Neural progenitor cell (in vitro differentiated cells): ENCODE measurements at regions not wholly inside any gene's neighbourhood (a gene's known extent, or its start where the extent isn't known, plus 50 kb on each side); places are given as distances from the start of the nearest gene placed in this dataset.

Experiments
- DNase-seq: peaks from one replicate; pipeline ENCODE4 v3.0.0-alpha.2; 2016; ENCODE audit warnings: low spot score
- H2AFZ ChIP-seq: fragments of 200-600 bp; sonication (generic); replicated peaks from 2 replicates; pipeline ENCODE4 v1.6.1; 2016; ENCODE audit warnings: antibody characterized with exemption
- H3F3A ChIP-seq: fragments of 200-600 bp; sonication (generic); 2 replicates; pipeline ENCODE4 v1.6.1; 2016; ENCODE audit warnings: antibody characterized with exemption, low read depth
- H3K27ac ChIP-seq: fragments of 200-600 bp; sonication (generic); 2 replicates; pipeline ENCODE4 v1.5.1; 2016; ENCODE audit warnings: mild to moderate bottlenecking
- H3K27me3 ChIP-seq: fragments of 200-600 bp; sonication (generic); 2 replicates; pipeline ENCODE4 v1.6.1; 2016; ENCODE audit warnings: mild to moderate bottlenecking, moderate library complexity
- H3K36me3 ChIP-seq: fragments of 200-600 bp; sonication (generic); 2 replicates; pipeline ENCODE4 v1.5.1; 2016
- H3K4me1 ChIP-seq: fragments of 200-600 bp; sonication (generic); 2 replicates; pipeline ENCODE4 v1.6.1; 2016; ENCODE audit warnings: mixed run types
- H3K4me2 ChIP-seq: fragments of 200-600 bp; sonication (generic); 2 replicates; pipeline ENCODE4 v1.6.1; 2016
- H3K4me3 ChIP-seq: fragments of 200-600 bp; sonication (generic); 2 replicates; pipeline ENCODE4 v1.5.1; 2016
- H3K79me2 ChIP-seq: fragments of 200-600 bp; sonication (generic); 2 replicates; pipeline ENCODE4 v1.6.1; 2016; ENCODE audit warnings: low read depth
- H3K9ac ChIP-seq: fragments of 200-600 bp; sonication (generic); 2 replicates; pipeline ENCODE4 v1.6.1; 2016
- H3K9me3 ChIP-seq: fragments of 200-600 bp; sonication (generic); 2 replicates; pipeline ENCODE4 v1.5.1; 2016; ENCODE audit warnings: low read depth
- H4K20me1 ChIP-seq: fragments of 200-600 bp; sonication (generic); 2 replicates; pipeline ENCODE4 v1.6.1; 2016; ENCODE audit warnings: low read depth
- H3K27ac Mint-ChIP-seq: 3 replicates; pipeline ENCODE4 v1.8.0; 2021; ENCODE audit warnings: mixed read lengths
- H3K27me3 Mint-ChIP-seq: 2 replicates; pipeline ENCODE4 v1.8.0; 2022; ENCODE audit warnings: low read depth, mild to moderate bottlenecking, inconsistent platforms, moderate library complexity, mixed read lengths; ENCODE audit not compliant: insufficient read depth
- H3K36me3 Mint-ChIP-seq: 3 replicates; pipeline ENCODE4 v1.8.0; 2021; ENCODE audit warnings: mixed read lengths
- H3K4me1 Mint-ChIP-seq: 3 replicates; pipeline ENCODE4 v1.8.0; 2021; ENCODE audit warnings: mixed read lengths
- H3K4me3 Mint-ChIP-seq: 3 replicates; pipeline ENCODE4 v1.8.0; 2021; ENCODE audit warnings: mild to moderate bottlenecking, moderate library complexity, mixed read lengths
- H3K9me3 Mint-ChIP-seq: 3 replicates; pipeline ENCODE4 v1.8.0; 2020; ENCODE audit warnings: mixed read lengths
- EZH2 ChIP-seq: fragments of 200-600 bp; sonication (generic); IDR thresholded peaks from 2 replicates; pipeline ENCODE4 v1.6.1; 2017; ENCODE audit warnings: antibody characterized with exemption, mild to moderate bottlenecking, moderate library complexity
- EZH2phosphoT487 ChIP-seq: fragments of 200-600 bp; sonication (generic); IDR thresholded peaks from 2 replicates; pipeline ENCODE4 v1.6.1; 2017; ENCODE audit warnings: antibody characterized with exemption
- TF ChIP-seq, protein P1 (sequence below): fragments of 200-600 bp; sonication (generic); IDR thresholded peaks from 2 replicates; pipeline ENCODE4 v1.5.1; 2017; ENCODE audit warnings: antibody characterized with exemption, mild to moderate bottlenecking

GRCh38 chr1:189936861-189937260 is 540.8 kb downstream of the BRINP3 start:
- Histone ChIP-seq H3K4me2 (no peak overlapping the region), H3K36me3 (no peaks in the 10 kb centered on the region), H3F3A (no peaks in the 10 kb centered on the region), H3K4me3 (no peak overlapping the region), H3K27me3 (no peaks in the 10 kb centered on the region), H3K79me2 (no peaks in the 10 kb centered on the region), H4K20me1 (no peaks in the 10 kb centered on the region), H3K27ac (no peak overlapping the region), H3K4me1 (no peaks in the 10 kb centered on the region), H3K9me3 (no peaks in the 10 kb centered on the region), H3K9ac (no peak overlapping the region), H2AFZ (no peak overlapping the region)
- Mint-ChIP-seq H3K27ac (no peak overlapping the region), H3K4me3 (no peak overlapping the region), H3K4me1 (no peaks in the 10 kb centered on the region), H3K9me3 (no peaks in the 10 kb centered on the region), H3K27me3 (no peaks in the 10 kb centered on the region), H3K36me3 (no peaks in the 10 kb centered on the region)
- no peak for DNase-seq
- TF ChIP-seq, protein P1, sequence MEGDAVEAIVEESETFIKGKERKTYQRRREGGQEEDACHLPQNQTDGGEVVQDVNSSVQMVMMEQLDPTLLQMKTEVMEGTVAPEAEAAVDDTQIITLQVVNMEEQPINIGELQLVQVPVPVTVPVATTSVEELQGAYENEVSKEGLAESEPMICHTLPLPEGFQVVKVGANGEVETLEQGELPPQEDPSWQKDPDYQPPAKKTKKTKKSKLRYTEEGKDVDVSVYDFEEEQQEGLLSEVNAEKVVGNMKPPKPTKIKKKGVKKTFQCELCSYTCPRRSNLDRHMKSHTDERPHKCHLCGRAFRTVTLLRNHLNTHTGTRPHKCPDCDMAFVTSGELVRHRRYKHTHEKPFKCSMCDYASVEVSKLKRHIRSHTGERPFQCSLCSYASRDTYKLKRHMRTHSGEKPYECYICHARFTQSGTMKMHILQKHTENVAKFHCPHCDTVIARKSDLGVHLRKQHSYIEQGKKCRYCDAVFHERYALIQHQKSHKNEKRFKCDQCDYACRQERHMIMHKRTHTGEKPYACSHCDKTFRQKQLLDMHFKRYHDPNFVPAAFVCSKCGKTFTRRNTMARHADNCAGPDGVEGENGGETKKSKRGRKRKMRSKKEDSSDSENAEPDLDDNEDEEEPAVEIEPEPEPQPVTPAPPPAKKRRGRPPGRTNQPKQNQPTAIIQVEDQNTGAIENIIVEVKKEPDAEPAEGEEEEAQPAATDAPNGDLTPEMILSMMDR: no peak
- no peak for TF ChIP-seq EZH2phosphoT487
- no peak for TF ChIP-seq EZH2

DNA sequence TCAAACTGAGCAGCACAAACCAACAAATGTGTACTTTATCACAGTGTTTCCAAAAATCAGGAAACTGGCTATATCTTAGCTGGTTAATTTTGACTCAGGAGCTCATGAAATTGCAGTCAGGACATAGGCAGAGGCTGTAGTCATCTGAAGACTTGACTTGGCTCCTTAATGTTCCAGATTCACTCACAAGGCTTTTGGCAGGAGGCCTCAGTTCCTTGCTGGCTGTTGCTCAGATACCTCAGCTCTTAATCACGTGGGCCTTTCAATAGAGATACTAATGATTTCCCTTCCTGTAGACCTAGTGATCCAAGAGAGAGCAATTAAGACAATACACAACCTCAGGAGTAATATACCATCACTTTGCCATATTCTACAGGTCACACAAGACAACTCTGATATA is 537.7 kb downstream of the BRINP3 start:
- no peak for DNase-seq
- no peaks in the 10 kb centered on the region for H3K36me3 Mint-ChIP-seq
- H3K9me3 ChIP-seq: no peaks in the 10 kb centered on the region
- no peak overlapping the region for H3K27ac Mint-ChIP-seq
- H3K27ac ChIP-seq: no peak overlapping the region
- no peak overlapping the region for H3K4me3 ChIP-seq
- no peaks in the 10 kb centered on the region for H3K9me3 Mint-ChIP-seq
- H3K4me1 Mint-ChIP-seq: no peaks in the 10 kb centered on the region
- no peak overlapping the region for H3K4me3 Mint-ChIP-seq
- no peaks in the 10 kb centered on the region for H4K20me1 ChIP-seq
- no peak overlapping the region for H3K4me2 ChIP-seq
- no peaks in the 10 kb centered on the region for H3K4me1 ChIP-seq
- no peaks in the 10 kb centered on the region for H3K79me2 ChIP-seq
- no peaks in the 10 kb centered on the region for H3K36me3 ChIP-seq
- no peaks in the 10 kb centered on the region for H3F3A ChIP-seq
- H3K9ac ChIP-seq: no peak overlapping the region
- no peak overlapping the region for H2AFZ ChIP-seq
- no peaks in the 10 kb centered on the region for H3K27me3 ChIP-seq
- TF ChIP-seq, protein P1: no peak
- TF ChIP-seq EZH2 (no peak), EZH2phosphoT487 (no peak)
- H3K27me3 Mint-ChIP-seq: no peaks in the 10 kb centered on the region

GRCh38 chr1:189941922-189942321 is 535.7 kb downstream of the BRINP3 start:
- H3K4me1 Mint-ChIP-seq: no peaks in the 10 kb centered on the region
- no peaks in the 10 kb centered on the region for H3K36me3 Mint-ChIP-seq
- H3K36me3 ChIP-seq: no peaks in the 10 kb centered on the region
- no peak overlapping the region for H3K9ac ChIP-seq
- H3K27ac Mint-ChIP-seq: no peak overlapping the region
- no peaks in the 10 kb centered on the region for H3K9me3 Mint-ChIP-seq
- no peak for DNase-seq
- H3K9me3 ChIP-seq: no peaks in the 10 kb centered on the region
- H3K27me3 ChIP-seq: no peaks in the 10 kb centered on the region
- no peaks in the 10 kb centered on the region for H3K27me3 Mint-ChIP-seq
- H3K4me3 ChIP-seq: no peak overlapping the region
- TF ChIP-seq EZH2phosphoT487: no peak
- no peak overlapping the region for H3K4me2 ChIP-seq
- H4K20me1 ChIP-seq: no peaks in the 10 kb centered on the region
- H3K27ac ChIP-seq: no peak overlapping the region
- H3K79me2 ChIP-seq: no peaks in the 10 kb centered on the region
- H2AFZ ChIP-seq: no peak overlapping the region
- no peaks in the 10 kb centered on the region for H3F3A ChIP-seq
- no peaks in the 10 kb centered on the region for H3K4me1 ChIP-seq
- no peak overlapping the region for H3K4me3 Mint-ChIP-seq

GRCh38 chr1:189958756-189959155 is 518.9 kb downstream of the BRINP3 start:
- Histone ChIP-seq H3K4me2 (no peak overlapping the region), H3K9ac (no peak overlapping the region), H3K27ac (no peak overlapping the region), H4K20me1 (no peaks in the 10 kb centered on the region), H3K4me1 (no peaks in the 10 kb centered on the region), H2AFZ (no peak overlapping the region), H3K36me3 (no peaks in the 10 kb centered on the region), H3K27me3 (no peaks in the 10 kb centered on the region), H3F3A (no peaks in the 10 kb centered on the region), H3K4me3 (no peak overlapping the region), H3K79me2 (no peaks in the 10 kb centered on the region), H3K9me3 (no peaks in the 10 kb centered on the region)
- H3K36me3 Mint-ChIP-seq: no peaks in the 10 kb centered on the region
- H3K4me3 Mint-ChIP-seq: no peak overlapping the region
- no peaks in the 10 kb centered on the region for H3K4me1 Mint-ChIP-seq
- no peak overlapping the region for H3K27ac Mint-ChIP-seq
- H3K27me3 Mint-ChIP-seq: no peaks in the 10 kb centered on the region
- DNase-seq: no peak
- TF ChIP-seq EZH2phosphoT487: no peak
- TF ChIP-seq, protein P1: no peak
- TF ChIP-seq EZH2: no peak
- no peaks in the 10 kb centered on the region for H3K9me3 Mint-ChIP-seq
